ENCODE measurements at regions not wholly inside any gene's neighbourhood (a gene's known extent, or its start where the extent isn't known, plus 50 kb on each side); places are given as distances from the start of the nearest gene placed in this dataset.

DNA sequence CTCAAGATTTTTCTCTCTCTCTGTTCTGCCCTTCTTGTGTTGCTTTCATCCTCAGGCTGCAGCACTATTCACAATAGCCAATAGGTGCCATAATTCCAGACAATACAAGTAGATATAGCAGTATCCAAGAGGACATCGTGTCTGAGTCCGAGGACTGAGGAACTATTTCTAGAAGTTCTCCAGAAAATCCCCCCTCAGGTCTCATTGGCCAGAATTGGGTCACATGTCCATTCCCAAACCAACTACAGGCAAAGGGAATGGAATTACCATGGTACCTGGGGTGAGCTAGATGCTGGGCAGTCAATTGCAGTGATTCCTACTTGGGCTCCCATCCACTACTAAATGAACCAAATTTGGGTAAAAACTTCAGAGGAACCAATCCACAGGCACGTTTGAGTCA, 301.9 kb upstream of the RASGEF1B start (continued):
- no peak for TF ChIP-seq TCF12 (IDR thresholded peaks at IDR 0.05; ENCODE audit: low read depth, low read length)
- no peak for TF ChIP-seq CREB1 (IDR thresholded peaks at IDR 0.05)

All from H1 (cell line).